ENCODE measurements at regions not wholly inside any gene's neighbourhood (a gene's known extent, or its start where the extent isn't known, plus 50 kb on each side); places are given as distances from the start of the nearest gene placed in this dataset.

- no peak for DNase-seq (ENCODE audit: low read depth in 1 of 2, low spot score in 1 of 2)
- no peaks in the 10 kb centered on the region for H3K27me3 ChIP-seq (ENCODE audit: insufficient read depth, poor library complexity, severe bottlenecking)
- TF ChIP-seq SPI1 (IDR thresholded peaks at IDR 0.05; ENCODE audit: borderline replicate concordance, low read depth) (no peak), GABPA (IDR thresholded peaks at IDR 0.05; ENCODE audit: low read depth) (no peak), REST (IDR thresholded peaks at IDR 0.05; ENCODE audit: insufficient replicate concordance, low read depth) (no peak)
- no peak overlapping the region for H3K27ac ChIP-seq (replicated peaks)
- no peak overlapping the region for H3K4me3 ChIP-seq (replicated peaks; ENCODE audit: insufficient read depth, low read length)
Measured at GRCh38 chr6:11919771-11920440, 92.2 kb upstream of the HIVEP1 start.

- Histone ChIP-seq H3K27me3 (ENCODE audit: insufficient read depth, poor library complexity, severe bottlenecking) (no peaks in the 10 kb centered on the region), H3K27ac (replicated peaks) (no peak overlapping the region), H3K4me3 (replicated peaks; ENCODE audit: insufficient read depth, low read length) (no peak overlapping the region)
- no peak for TF ChIP-seq CTCF (IDR thresholded peaks at IDR 0.05; ENCODE audit: insufficient read depth, low read length)
- TF ChIP-seq POLR2AphosphoS5 (IDR thresholded peaks at IDR 0.05; ENCODE audit: low read depth), result no peak
- no peak for TF ChIP-seq REST (IDR thresholded peaks at IDR 0.05; ENCODE audit: insufficient replicate concordance, low read depth)
- no peak for TF ChIP-seq GABPA (IDR thresholded peaks at IDR 0.05; ENCODE audit: low read depth)
- no peak for TF ChIP-seq SPI1 (IDR thresholded peaks at IDR 0.05; ENCODE audit: borderline replicate concordance, low read depth)
- no peak for DNase-seq (ENCODE audit: low read depth in 1 of 2, low spot score in 1 of 2)
Measured at GRCh38 chr6:11918739-11919605, 93.1 kb upstream of the HIVEP1 start.

- Histone ChIP-seq H3K27ac (replicated peaks) (no peak overlapping the region), H3K4me3 (replicated peaks; ENCODE audit: insufficient read depth, low read length) (no peak overlapping the region), H3K27me3 (ENCODE audit: insufficient read depth, poor library complexity, severe bottlenecking) (no peaks in the 10 kb centered on the region)
- DNase-seq (ENCODE audit: low read depth in 1 of 2, low spot score in 1 of 2), result no peak
- TF ChIP-seq CTCF (IDR thresholded peaks at IDR 0.05; ENCODE audit: insufficient read depth, low read length) (no peak), POLR2AphosphoS5 (IDR thresholded peaks at IDR 0.05; ENCODE audit: low read depth) (no peak)
Measured at GRCh38 chr6:11917951-11918738, 94.0 kb upstream of the HIVEP1 start.

GRCh38 chr6:11912420-11912819, 99.7 kb upstream of the HIVEP1 start:
- no peaks in the 10 kb centered on the region for H3K27me3 ChIP-seq (ENCODE audit: insufficient read depth, poor library complexity, severe bottlenecking)
- no peak overlapping the region for H3K27ac ChIP-seq (replicated peaks)
- TF ChIP-seq CTCF (IDR thresholded peaks at IDR 0.05; ENCODE audit: insufficient read depth, low read length) (no peak), SPI1 (IDR thresholded peaks at IDR 0.05; ENCODE audit: borderline replicate concordance, low read depth) (no peak), POLR2AphosphoS5 (IDR thresholded peaks at IDR 0.05; ENCODE audit: low read depth) (no peak), REST (IDR thresholded peaks at IDR 0.05; ENCODE audit: insufficient replicate concordance, low read depth) (no peak), GABPA (IDR thresholded peaks at IDR 0.05; ENCODE audit: low read depth) (no peak)
- H3K4me3 ChIP-seq (replicated peaks; ENCODE audit: insufficient read depth, low read length), result no peak overlapping the region
- peak in 1 of 2 experiments; percentile 24 for DNase-seq (ENCODE audit: low read depth in 1 of 2, low spot score in 1 of 2)

Data from HL-60 (cell line).